Muscle layer of colon (tissue), 2 donors: ENCODE measurements at regions not wholly inside any gene's neighbourhood (a gene's known extent, or its start where the extent isn't known, plus 50 kb on each side); places are given as distances from the start of the nearest gene placed in this dataset.

Experiments
- H3K27ac ChIP-seq: one replicate; pipeline ENCODE4 v1.7.0; 2013; ENCODE audit warnings: low read depth, mild to moderate bottlenecking, low read length, moderate library complexity
- H3K27me3 ChIP-seq, 2 donors: one replicate each; pipeline ENCODE4 v1.7.0; 2013; ENCODE audit warnings: low read length in 2 of 2, mild to moderate bottlenecking in 2 of 2; ENCODE audit not compliant: insufficient read depth in 2 of 2, control insufficient read depth in 1 of 2
- H3K36me3 ChIP-seq: one replicate; pipeline ENCODE4 v1.7.0; 2013; ENCODE audit warnings: mild to moderate bottlenecking, low read length; ENCODE audit not compliant: insufficient read depth
- H3K4me1 ChIP-seq: one replicate; pipeline ENCODE4 v1.7.0; 2013; ENCODE audit warnings: mild to moderate bottlenecking, low read length; ENCODE audit not compliant: insufficient read depth
- H3K4me3 ChIP-seq, 2 donors: one replicate each; pipeline ENCODE4 v1.7.0; 2013; ENCODE audit warnings: low read length in 2 of 2, low read depth in 1 of 2, mild to moderate bottlenecking in 1 of 2, moderate library complexity in 1 of 2
- H3K9ac ChIP-seq: one replicate; pipeline ENCODE4 v1.7.0; 2013; ENCODE audit warnings: low read length
- H3K9me3 ChIP-seq: one replicate; pipeline ENCODE4 v1.7.0; 2013; ENCODE audit warnings: mild to moderate bottlenecking, low read length
- donor health status: abdominal sarcoma.
- donor health status: Adenocarcinoma of cecum.

DNA sequence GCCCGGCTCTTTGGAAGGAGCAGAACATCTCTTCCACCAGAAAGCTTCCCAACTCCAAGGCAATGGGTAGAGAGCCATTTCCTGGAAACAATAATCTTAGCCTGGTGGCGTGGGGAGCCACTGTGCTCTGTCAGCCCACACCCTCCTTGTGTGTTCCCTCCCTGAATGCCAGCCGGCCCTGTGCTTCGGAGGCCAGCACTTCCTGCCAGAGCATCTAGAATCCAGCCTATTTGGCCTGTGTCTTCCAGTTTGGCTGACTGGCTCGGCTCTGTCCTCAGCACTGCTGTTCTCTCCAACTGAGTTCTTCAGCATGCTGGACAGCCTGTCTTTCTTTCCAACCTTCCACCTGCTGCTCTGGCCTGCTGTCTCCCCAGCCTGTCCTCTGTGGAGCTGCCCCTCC, 349.3 kb downstream of the MFSD1 start:
- Histone ChIP-seq H3K27ac (no peak overlapping the region), H3K9me3 (no peaks in the 10 kb centered on the region), H3K4me3 (no peak overlapping the region), H3K27me3 (no peaks in the 10 kb centered on the region), H3K9ac (no peak overlapping the region), H3K4me1 (no peaks in the 10 kb centered on the region), H3K36me3 (no peaks in the 10 kb centered on the region)

DNA sequence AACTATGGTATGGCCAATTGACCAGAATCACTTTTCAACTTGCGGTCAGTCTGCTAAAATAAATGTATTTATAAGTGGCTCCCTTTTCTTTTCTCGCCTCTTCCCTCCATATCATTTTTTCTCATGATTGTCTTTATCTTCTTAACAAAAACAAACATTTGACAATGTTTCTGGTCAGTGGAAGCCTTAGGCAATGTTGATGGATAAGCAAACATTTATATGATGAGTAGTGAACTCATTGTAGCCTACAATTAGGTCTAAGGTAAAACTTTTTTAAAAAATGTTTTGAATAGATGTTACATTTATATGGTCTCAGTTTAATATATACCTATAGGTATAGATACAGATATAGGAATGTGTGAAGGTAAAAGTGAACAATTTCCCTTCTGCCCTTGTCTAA, 355.4 kb downstream of the MFSD1 start:
- no peaks in the 10 kb centered on the region for H3K36me3 ChIP-seq
- H3K27ac ChIP-seq: no peak overlapping the region
- no peak overlapping the region for H3K4me3 ChIP-seq
- no peaks in the 10 kb centered on the region for H3K4me1 ChIP-seq
- no peak overlapping the region for H3K9ac ChIP-seq
- H3K27me3 ChIP-seq: no peaks in the 10 kb centered on the region
- no peaks in the 10 kb centered on the region for H3K9me3 ChIP-seq

DNA sequence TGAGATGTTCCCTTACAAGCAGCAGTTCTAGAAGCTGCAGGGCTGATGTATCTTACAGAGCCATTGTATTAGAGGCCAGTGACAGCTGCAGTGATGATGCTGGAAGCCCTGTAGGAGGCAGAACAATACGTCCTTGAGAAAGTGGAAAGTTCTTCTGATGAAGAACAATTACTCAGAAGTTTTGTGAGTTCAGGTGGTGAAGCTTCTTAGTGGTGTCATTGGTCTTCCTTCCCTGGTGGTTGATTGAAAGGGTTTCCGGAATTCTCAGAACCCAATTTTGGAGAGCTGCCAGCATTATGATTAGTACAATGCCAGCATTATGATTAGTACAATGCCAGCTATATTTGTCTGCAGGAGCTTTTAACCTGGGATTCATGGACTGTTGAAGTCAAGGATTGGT, 356.4 kb downstream of the MFSD1 start:
- no peaks in the 10 kb centered on the region for H3K27me3 ChIP-seq
- no peaks in the 10 kb centered on the region for H3K4me1 ChIP-seq
- H3K9me3 ChIP-seq: no peaks in the 10 kb centered on the region
- no peaks in the 10 kb centered on the region for H3K36me3 ChIP-seq
- H3K27ac ChIP-seq: no peak overlapping the region
- H3K9ac ChIP-seq: no peak overlapping the region
- H3K4me3 ChIP-seq: no peak overlapping the region

DNA sequence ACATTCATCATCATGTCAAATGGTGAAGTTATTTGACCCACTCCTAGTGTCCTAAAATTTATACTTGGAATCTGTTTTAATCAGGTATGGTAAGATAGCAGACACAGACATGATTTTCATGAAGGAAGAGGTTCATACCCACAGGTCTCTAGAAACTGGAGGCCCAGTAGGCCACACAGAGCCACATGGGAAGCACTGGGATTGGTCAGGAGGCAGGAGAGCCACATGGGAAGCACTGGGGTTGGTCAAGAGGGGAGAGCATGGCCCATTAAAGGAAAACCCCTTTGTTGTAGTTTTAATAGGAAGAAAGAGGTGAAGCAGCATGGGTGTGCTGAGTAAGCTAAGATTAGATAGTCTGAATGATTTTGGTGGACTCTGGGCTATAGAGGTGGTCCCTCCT, 356.9 kb downstream of the MFSD1 start:
- Histone ChIP-seq H3K9me3 (no peaks in the 10 kb centered on the region), H3K9ac (no peak overlapping the region), H3K27me3 (no peaks in the 10 kb centered on the region), H3K27ac (no peak overlapping the region), H3K4me3 (no peak overlapping the region), H3K4me1 (no peaks in the 10 kb centered on the region), H3K36me3 (no peaks in the 10 kb centered on the region)

DNA sequence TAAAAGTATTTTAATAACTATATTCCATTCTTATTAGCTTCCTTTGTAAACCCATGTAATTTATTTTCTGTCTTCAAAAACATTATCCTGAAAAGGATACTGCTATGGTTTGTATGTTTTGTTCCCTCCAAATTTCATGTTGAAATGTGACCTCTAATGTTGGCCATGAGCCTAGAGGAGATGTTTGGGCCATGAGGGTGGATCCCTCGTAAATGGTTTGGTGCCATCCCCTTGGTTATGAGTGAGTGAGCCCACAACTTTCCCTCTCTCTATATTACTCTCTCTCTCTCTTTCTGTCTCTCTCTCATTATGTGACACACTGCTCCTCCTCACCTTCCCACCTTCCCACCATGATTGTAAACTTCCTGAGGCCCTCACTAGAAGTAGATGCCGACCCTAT, 357.7 kb downstream of the MFSD1 start:
- Histone ChIP-seq H3K36me3 (no peaks in the 10 kb centered on the region), H3K27ac (no peak overlapping the region), H3K9me3 (no peaks in the 10 kb centered on the region)

DNA sequence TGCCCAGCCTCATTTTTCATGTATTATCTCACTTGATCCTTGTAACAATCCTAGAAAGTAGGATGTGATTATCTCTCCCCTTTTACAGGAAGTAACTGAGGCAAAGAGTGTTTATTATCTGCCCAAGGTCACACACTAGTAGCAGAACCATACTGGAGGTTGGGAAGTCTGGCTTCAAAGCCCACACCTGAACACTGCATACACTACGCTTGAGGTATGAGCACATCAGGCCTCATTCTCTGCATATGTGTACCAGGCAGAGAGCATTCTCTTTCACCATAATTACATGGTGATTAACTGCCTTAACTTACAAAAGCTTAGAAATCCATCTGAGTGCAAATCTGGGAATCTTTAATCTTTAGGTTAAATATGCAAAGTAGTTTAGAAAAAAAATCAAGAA, 361.8 kb downstream of the MFSD1 start:
- no peaks in the 10 kb centered on the region for H3K36me3 ChIP-seq
- peaks cover 3% of the 10 kb centered on the region for H3K4me1 ChIP-seq
- H3K27ac ChIP-seq: no peak overlapping the region
- no peaks in the 10 kb centered on the region for H3K9me3 ChIP-seq
- no peak overlapping the region for H3K4me3 ChIP-seq
- H3K27me3 ChIP-seq: no peaks in the 10 kb centered on the region
- H3K9ac ChIP-seq: no peak overlapping the region

More for the DNA sequence above, 357.7 kb downstream of the MFSD1 start:
- H3K4me1 ChIP-seq: no peaks in the 10 kb centered on the region
- H3K27me3 ChIP-seq: no peaks in the 10 kb centered on the region
- H3K9ac ChIP-seq: no peak overlapping the region
- H3K4me3 ChIP-seq: no peak overlapping the region

DNA sequence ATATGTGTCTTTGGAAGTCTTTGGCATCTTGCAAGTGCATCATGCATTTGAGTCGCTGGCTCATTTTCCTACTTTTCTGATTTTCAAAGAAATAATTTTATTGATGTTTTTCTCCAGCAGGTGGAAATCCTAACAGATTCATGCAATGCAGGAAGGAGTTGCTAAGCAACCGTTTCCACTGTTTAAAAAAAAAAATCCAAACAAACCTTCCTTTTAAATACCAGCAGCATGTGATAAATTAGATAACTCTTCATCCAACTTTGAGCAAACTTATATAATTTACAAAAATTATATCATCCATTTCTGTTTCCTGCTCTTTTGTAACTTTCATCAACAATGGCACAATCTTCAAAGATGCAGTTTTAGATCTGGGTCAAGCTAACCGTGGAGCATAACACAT, 364.1 kb downstream of the MFSD1 start:
- Histone ChIP-seq H3K36me3 (no peaks in the 10 kb centered on the region), H3K4me1 (peaks cover 3% of the 10 kb centered on the region), H3K27me3 (no peaks in the 10 kb centered on the region), H3K9me3 (no peaks in the 10 kb centered on the region), H3K9ac (no peak overlapping the region), H3K4me3 (no peak overlapping the region), H3K27ac (no peak overlapping the region)

DNA sequence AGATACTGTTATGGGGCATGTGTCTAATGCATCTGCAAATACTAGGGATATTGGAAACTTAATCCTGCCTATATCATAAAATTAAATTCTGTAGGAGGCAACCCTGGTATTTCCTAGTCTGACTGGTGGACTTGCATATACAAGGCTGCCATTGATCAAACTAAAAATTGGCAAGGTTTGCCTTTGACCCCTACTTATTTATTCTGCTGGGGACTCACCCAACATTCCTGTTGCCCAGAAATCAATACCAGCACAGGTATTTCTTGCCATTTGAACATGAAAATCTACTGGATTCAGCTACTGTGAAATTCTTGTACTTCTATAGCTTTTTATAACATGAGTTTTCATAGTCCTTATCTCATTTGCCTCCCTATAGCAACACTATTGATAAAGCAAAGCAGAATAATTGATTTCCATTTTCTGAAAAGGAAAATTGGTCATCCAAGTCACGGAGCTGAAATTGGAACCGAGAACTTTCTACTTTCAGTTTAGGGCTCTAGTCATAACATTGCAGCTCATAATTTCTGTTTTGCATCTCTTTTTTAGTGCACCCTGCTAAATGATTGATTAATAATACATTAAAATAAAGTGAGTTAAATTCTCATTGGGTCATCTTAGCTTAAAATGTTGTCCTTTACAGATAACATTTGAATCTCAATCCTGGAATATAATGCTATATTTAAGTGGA, 365.2 kb downstream of the MFSD1 start:
- H3K27me3 ChIP-seq: no peaks in the 10 kb centered on the region
- no peaks in the 10 kb centered on the region for H3K36me3 ChIP-seq
- peaks cover 3% of the 10 kb centered on the region for H3K4me1 ChIP-seq
- H3K9me3 ChIP-seq: no peaks in the 10 kb centered on the region
- no peak overlapping the region for H3K4me3 ChIP-seq
- H3K9ac ChIP-seq: no peak overlapping the region
- no peak overlapping the region for H3K27ac ChIP-seq

DNA sequence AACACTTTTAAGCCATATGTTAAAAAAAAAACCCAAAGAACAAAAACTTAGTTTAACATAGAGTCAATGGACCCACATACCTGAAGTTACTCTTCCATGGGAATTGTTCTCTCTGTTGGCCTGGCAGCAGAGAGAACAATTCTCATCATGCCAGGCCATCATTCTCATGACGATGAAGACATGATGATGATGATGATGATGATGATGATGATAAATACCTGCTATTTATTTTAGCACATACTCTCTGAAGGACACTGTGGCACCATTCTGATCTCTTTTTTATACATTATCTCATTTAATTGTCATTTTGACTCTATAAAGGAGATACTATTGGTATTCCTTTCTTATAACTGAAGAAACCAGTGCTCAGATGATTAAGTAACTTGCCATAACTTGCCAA, 366.9 kb downstream of the MFSD1 start:
- Histone ChIP-seq H3K27me3 (no peaks in the 10 kb centered on the region), H3K4me1 (peaks cover 3% of the 10 kb centered on the region), H3K36me3 (no peaks in the 10 kb centered on the region)

DNA sequence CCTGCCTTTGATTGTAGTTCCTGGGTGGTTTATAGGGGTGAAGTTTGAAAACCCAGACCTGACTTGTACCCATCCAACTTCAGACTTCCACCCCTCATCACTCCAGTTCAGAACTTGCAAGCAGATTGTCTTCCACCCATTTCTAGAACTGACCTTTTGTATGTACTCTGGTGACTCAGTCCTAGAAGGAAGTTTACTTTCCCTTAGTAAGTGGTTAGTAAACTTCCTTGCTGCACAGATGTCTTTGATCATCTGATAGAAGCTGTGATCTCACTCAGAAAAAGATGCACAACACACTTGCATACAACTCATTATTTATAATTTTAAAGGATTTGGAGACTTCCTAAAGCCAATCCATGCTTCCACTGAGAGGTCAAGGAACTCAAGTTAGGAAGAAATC, 368.0 kb downstream of the MFSD1 start:
- Histone ChIP-seq H3K36me3 (no peaks in the 10 kb centered on the region), H3K9me3 (no peaks in the 10 kb centered on the region), H3K4me1 (peaks cover 3% of the 10 kb centered on the region), H3K27me3 (no peaks in the 10 kb centered on the region), H3K27ac (no peak overlapping the region), H3K9ac (no peak overlapping the region), H3K4me3 (no peak overlapping the region)

More for the DNA sequence above, 366.9 kb downstream of the MFSD1 start:
- Histone ChIP-seq H3K9me3 (no peaks in the 10 kb centered on the region), H3K9ac (no peak overlapping the region), H3K27ac (no peak overlapping the region), H3K4me3 (no peak overlapping the region)

DNA sequence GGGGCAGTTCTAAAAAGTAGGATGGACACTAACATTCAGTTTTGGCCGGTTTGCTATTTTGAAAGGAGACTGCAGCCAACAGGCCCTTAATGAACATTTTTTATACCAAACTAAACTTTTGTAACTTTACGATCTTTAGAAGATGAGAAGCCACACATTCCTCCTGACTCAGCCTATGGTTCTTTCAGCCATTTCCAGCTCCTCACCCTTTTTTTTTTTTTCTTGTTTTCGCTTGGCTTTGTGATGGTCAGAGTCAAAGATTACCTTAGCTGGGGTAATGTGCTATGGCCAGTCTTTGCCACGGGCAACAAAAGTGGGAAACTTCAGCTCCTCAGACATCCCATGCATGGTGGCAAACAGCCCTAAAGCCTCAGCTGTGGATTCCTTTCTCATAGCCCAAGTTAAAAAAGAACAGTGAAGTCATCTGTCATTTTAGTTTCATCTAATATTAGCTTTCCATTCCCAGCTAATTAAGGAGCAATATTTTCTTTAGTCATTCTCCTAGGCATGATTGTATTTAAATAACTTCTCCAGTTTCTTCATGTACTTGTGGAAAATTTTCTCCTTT, 368.7 kb downstream of the MFSD1 start:
- Histone ChIP-seq H3K4me1 (peaks cover 3% of the 10 kb centered on the region), H3K27me3 (no peaks in the 10 kb centered on the region), H3K4me3 (no peak overlapping the region), H3K9ac (no peak overlapping the region), H3K27ac (no peak overlapping the region), H3K9me3 (no peaks in the 10 kb centered on the region), H3K36me3 (no peaks in the 10 kb centered on the region)

DNA sequence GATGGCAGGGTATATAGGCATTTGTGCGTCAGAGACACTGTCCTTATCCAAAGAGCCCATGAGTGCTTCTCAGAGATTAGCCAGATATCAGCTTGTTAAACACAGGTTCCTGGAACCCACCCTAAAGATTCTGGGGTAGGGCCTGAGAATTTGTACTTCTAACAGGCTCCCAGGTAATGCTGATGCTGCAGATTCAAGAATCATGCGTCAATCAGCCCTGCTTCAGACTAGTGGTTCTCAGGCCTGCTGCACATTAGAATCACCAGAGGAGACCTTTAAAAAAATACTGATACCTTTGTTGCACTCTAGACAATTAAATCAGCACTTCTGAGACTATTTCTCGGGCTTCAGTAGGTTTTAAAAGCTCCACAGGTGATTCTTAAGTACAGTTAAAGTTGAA, 369.5 kb downstream of the MFSD1 start:
- Histone ChIP-seq H3K27me3 (no peaks in the 10 kb centered on the region), H3K4me3 (no peak overlapping the region), H3K27ac (no peak overlapping the region), H3K9me3 (no peaks in the 10 kb centered on the region), H3K4me1 (no peaks in the 10 kb centered on the region), H3K9ac (no peak overlapping the region), H3K36me3 (no peaks in the 10 kb centered on the region)
